K562 (cell line): ENCODE measurements at regions not wholly inside any gene's neighbourhood (a gene's known extent, or its start where the extent isn't known, plus 50 kb on each side); places are given as distances from the start of the nearest gene placed in this dataset.
"Not testable (repeated sequence)": the region's sequence is repeated elsewhere in the genome, so short reads cannot be mapped to it uniquely, and the experiment has no call there.

Experiments used
- ATAC-seq: fragments of 200-7000 bp; cut with Tn5 transposase; 3 replicates; pipeline ENCODE4 v1.9.1; 2020; ENCODE audit warnings: moderate library complexity
- BruUV-seq: library from RNA; stranded (reverse); fragments of 400-500 nt; replicated peaks from 2 replicates; lab custom pipeline; 2021; lab: Mats Ljungman, UMichigan
- CTCF ChIA-PET: fragments of 300-600 bp; formaldehyde crosslinking; extraction: SDS; loops from one replicate; lab custom pipeline; 2021; ENCODE audit warnings: low intra/inter-chr PET ratio; lab: Yijun Ruan, JAX
- POLR2A ChIA-PET: fragments of 300-600, 350-650 bp; sonication (Branson Sonifier 250); formaldehyde crosslinking; extraction: SDS; loops from one replicate; lab custom pipeline; 2021; ENCODE audit warnings: antibody characterized with exemption, inconsistent platforms; lab: Yijun Ruan, JAX
- DNase-seq, 4 experiments: peaks; one replicate each; pipeline versions ENCODE4 v3.0.0 to v3.0.0-alpha.2; 2011 to 2018; ENCODE audit warnings: low spot score in 3 of 4, mixed read lengths in 3 of 4; ENCODE audit errors: extremely low read depth in 1 of 4
- FAIRE-seq: peaks from 2 replicates; lab custom pipeline; 2011; peaks lifted over from hg19 to GRCh38; lab: Jason Lieb, UNC
- H2AFZ ChIP-seq: 2 replicates; pipeline ENCODE4 v1.6.0; 2011; ENCODE audit warnings: low read depth, low read length, control low read depth, inconsistent platforms
- H3K27ac ChIP-seq: fragments of 200-600 bp; 3 replicates; pipeline ENCODE4 v1.8.0; 2011; ENCODE audit warnings: low read depth, mild to moderate bottlenecking, control low read depth, inconsistent platforms, low read length, moderate library complexity, mixed read lengths; ENCODE audit errors: extremely low read depth
- H3K27me3 ChIP-seq, 2 experiments: fragments of 300-600 bp in 1 of 2; 2 replicates in 1 of 2; 3 replicates in 1 of 2; pipeline versions ENCODE4 v1.6.0 to v1.8.0; 2011; ENCODE audit warnings: inconsistent platforms in 2 of 2, low read length in 2 of 2, mild to moderate bottlenecking in 1 of 2, mixed read lengths in 1 of 2, moderate library complexity in 1 of 2; ENCODE audit not compliant: control insufficient read depth in 2 of 2, insufficient read depth in 2 of 2
- H3K36me3 ChIP-seq: fragments of 300-600 bp; 3 replicates; pipeline ENCODE4 v1.8.0; 2011; ENCODE audit warnings: mild to moderate bottlenecking, low read length, inconsistent platforms; ENCODE audit not compliant: control insufficient read depth, insufficient read depth
- H3K4me1 ChIP-seq, 2 experiments: fragments of 200-600 bp in 1 of 2; replicated peaks in 1 of 2; 2 replicates in 1 of 2; 3 replicates in 1 of 2; pipeline versions ENCODE4 v1.5.1 to v1.8.0; 2011; ENCODE audit warnings: inconsistent platforms in 2 of 2, low read length in 2 of 2, mild to moderate bottlenecking in 1 of 2, mixed read lengths in 1 of 2, moderate library complexity in 1 of 2; ENCODE audit not compliant: control insufficient read depth in 2 of 2, insufficient read depth in 2 of 2
- H3K4me2 ChIP-seq: 2 replicates; pipeline ENCODE4 v1.6.1; 2011; ENCODE audit warnings: low read length, control low read depth, inconsistent platforms, mixed read lengths; ENCODE audit not compliant: insufficient read depth
- H3K4me3 ChIP-seq: fragments of 200-600 bp; sonication (generic), shearing (Covaris generic); 2 replicates; pipeline ENCODE4 v1.5.1; 2016; ENCODE audit warnings: control low read depth, inconsistent platforms
- H3K79me2 ChIP-seq: fragments of 200-600 bp; 3 replicates; pipeline ENCODE4 v1.8.0; 2011; ENCODE audit warnings: low read length, inconsistent platforms; ENCODE audit not compliant: control insufficient read depth, insufficient read depth
- H3K9ac ChIP-seq, 2 experiments: 2 replicates each; pipeline versions ENCODE4 v1.6.0 to v1.6.1; 2011; ENCODE audit warnings: low read depth in 2 of 2, low read length in 2 of 2, control low read depth in 1 of 2, inconsistent platforms in 1 of 2, mild to moderate bottlenecking in 1 of 2, mixed read lengths in 1 of 2; ENCODE audit not compliant: insufficient read depth in 1 of 2
- H3K9me1 ChIP-seq: one replicate; pipeline ENCODE4 v1.6.0; 2011; ENCODE audit warnings: inconsistent platforms, mild to moderate bottlenecking, low read length, moderate library complexity; ENCODE audit not compliant: control insufficient read depth, insufficient read depth
- H3K9me3 ChIP-seq: replicated peaks from 2 replicates; pipeline ENCODE4 v1.5.1; 2011; ENCODE audit warnings: low read depth, low read length, inconsistent platforms; ENCODE audit not compliant: control insufficient read depth, insufficient read depth
- H4K20me1 ChIP-seq: replicated peaks from 2 replicates; pipeline ENCODE4 v1.6.1; 2011; ENCODE audit warnings: low read length, inconsistent platforms, mixed read lengths; ENCODE audit not compliant: control insufficient read depth, insufficient read depth
- POLR3A ChIP-seq: IDR thresholded peaks from 2 replicates; pipeline ENCODE4 v1.6.1; 2011; ENCODE audit warnings: borderline replicate concordance, mild to moderate bottlenecking, moderate library complexity; ENCODE audit not compliant: insufficient read length, insufficient read depth; ENCODE audit errors: extremely low read depth
- PURB ChIP-seq: sonication (generic); formaldehyde crosslinking; IDR thresholded peaks from 2 replicates; pipeline ENCODE4 v1.9.0; 2021; ENCODE audit warnings: low read depth, mild to moderate bottlenecking, missing genetic modification reagents
- SIN3B ChIP-seq: fragments of 450-650 bp; IDR thresholded peaks from 2 replicates; pipeline ENCODE4 v1.6.1; 2017; ENCODE audit warnings: low read depth, mild to moderate bottlenecking, moderate library complexity
- SP1 ChIP-seq: sonication (generic); formaldehyde crosslinking; IDR thresholded peaks from 2 replicates; pipeline ENCODE4 v1.8.1; 2022; ENCODE audit warnings: mild to moderate bottlenecking, missing genetic modification reagents
- YY1 ChIP-seq, 3 experiments: IDR thresholded peaks; 2 replicates each; pipeline ENCODE4 v1.6.1; 2011; ENCODE audit warnings: low read length in 2 of 3, mild to moderate bottlenecking in 2 of 3, moderate library complexity in 2 of 3, borderline replicate concordance in 1 of 3, control low read depth in 1 of 3, low read depth in 1 of 3; ENCODE audit not compliant: insufficient read depth in 3 of 3, insufficient replicate concordance in 2 of 3, control insufficient read depth in 1 of 3, insufficient read length in 1 of 3; ENCODE audit errors: extremely low read depth in 1 of 3
- WGBS: fragments of 100-300 bp; shearing (Covaris generic); methylation state at CpG from one replicate; pipeline ENCODE4 v1.1.6; 2016; ENCODE audit warnings: low coverage, mixed read lengths; ENCODE audit not compliant: insufficient coverage; ENCODE audit errors: missing lambda C conversion rate; 5-methylcytosine and 5-hydroxymethylcytosine counted together
- in situ Hi-C: fragments of 300-500 bp; cut with MboI; formaldehyde crosslinking; loops from 4 replicates; pipeline ENCODE4 v1.15.0; 2018; ENCODE audit warnings: inconsistent platforms, mixed read lengths
- intact Hi-C: fragments of 100-400 bp; cut with micrococcal nuclease; formaldehyde crosslinking; loops from 2 replicates; pipeline ENCODE4 v1.14.2; 2022
- TF ChIP-seq, protein P1 (sequence below): fragments of 250-450 bp; sonication (Bioruptor Pico); IDR thresholded peaks from 2 replicates; pipeline ENCODE4 v1.8.0; 2022; ENCODE audit warnings: moderate library complexity, mild to moderate bottlenecking, inconsistent platforms

DNA sequence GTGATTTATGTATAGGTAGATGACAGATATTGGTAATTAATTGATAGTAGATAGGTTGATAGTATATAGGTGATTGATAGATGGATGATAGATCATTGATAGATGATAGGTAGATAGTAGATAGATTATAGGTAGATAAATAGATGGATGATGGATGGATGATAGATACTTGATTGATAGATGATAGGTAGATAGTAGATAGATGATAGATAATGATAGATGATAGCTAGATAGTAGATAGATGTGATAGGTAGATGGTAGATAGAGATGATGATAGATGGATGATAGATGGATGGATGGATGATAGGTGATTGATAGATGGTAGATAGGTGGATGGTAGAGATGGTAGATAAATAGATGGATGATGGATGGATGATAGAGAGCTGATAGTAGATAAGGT lies 62.0 kb upstream of the SAMD11 start (continued):
- TF ChIP-seq SP1 (CRISPR knock-in tag) (no peak), PURB (no peak), YY1 (IDR thresholded peaks at IDR 0.05; ENCODE audit: borderline replicate concordance in 1 of 3, control insufficient read depth in 1 of 3, extremely low read depth in 1 of 3, insufficient read depth in 3 of 3, insufficient read length in 1 of 3, insufficient replicate concordance in 2 of 3, low read depth in 1 of 3, low read length in 2 of 3) (no peak), POLR3A (no peak), SIN3B (no peak)
- TF ChIP-seq, protein P1, sequence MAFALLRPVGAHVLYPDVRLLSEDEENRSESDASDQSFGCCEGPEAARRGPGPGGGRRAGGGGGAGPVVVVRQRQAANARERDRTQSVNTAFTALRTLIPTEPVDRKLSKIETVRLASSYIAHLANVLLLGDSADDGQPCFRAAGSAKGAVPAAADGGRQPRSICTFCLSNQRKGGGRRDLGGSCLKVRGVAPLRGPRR (CRISPR knock-in tag) = no peak

DNA sequence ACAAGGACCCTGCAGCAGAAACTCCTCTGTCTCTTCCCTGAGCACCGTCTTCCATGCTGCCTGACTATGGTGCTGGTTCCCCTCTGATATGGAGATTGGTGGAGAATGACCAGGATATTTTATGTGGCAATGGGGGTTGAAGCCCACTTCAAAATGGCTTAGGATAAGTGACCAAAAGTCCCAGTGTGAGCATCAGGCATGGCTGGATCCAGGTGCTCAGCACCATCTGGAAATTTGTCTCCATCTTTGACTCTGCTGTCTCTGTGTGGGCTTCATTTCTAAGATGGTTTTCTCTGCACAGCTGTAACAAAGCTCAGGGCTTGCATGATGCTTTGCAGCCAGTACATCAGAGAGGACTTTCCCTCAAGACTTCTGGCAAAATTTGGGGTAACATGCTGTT lies 61.1 kb upstream of the SAMD11 start:
- CTCF ChIA-PET, H3K36me3 ChIP-seq, ATAC-seq, in situ Hi-C loops, BruUV-seq, H3K9me3 ChIP-seq, H3K9me1 ChIP-seq, DNase-seq, H3K9ac ChIP-seq, H3K79me2 ChIP-seq, intact Hi-C loops, H3K27ac ChIP-seq, H3K4me3 ChIP-seq, POLR2A ChIA-PET, H2AFZ ChIP-seq, FAIRE-seq, H3K4me1 ChIP-seq, H3K4me2 ChIP-seq, H4K20me1 ChIP-seq: not testable (repeated sequence)
- 0% methylated on average over 1 of the region's 1 CpG for WGBS
- peaks cover 16 to 49% of the 10 kb centered on the region in 2 experiments; a peak in 4 of 5 replicates for H3K27me3 ChIP-seq

DNA sequence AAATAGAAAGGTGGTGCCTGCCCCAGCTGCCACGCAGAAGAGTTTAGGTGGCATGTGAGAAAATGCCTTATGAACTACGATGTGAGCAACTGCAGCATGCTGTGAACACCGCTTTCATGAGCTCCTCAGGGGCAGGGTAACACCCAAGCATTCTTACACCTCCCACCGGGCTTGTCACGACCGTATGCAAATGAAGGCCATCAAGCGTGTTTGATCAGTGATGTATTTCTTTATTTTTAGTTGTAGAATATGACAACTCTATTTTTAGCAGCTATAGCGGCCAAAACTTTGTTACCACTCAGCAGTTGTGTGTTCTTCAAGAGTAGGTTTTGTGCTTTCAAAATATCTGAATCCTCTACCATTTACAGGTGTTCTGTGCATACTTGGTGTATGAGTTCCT lies 58.1 kb upstream of the SAMD11 start:
- FAIRE-seq, BruUV-seq, in situ Hi-C loops, H2AFZ ChIP-seq, H3K27ac ChIP-seq, ATAC-seq, H3K4me3 ChIP-seq, H3K4me1 ChIP-seq, H3K9ac ChIP-seq, CTCF ChIA-PET, H3K79me2 ChIP-seq, H3K36me3 ChIP-seq, H3K4me2 ChIP-seq, POLR2A ChIA-PET, H4K20me1 ChIP-seq, H3K9me1 ChIP-seq, intact Hi-C loops, H3K9me3 ChIP-seq, DNase-seq: not testable (repeated sequence)
- WGBS = 4% methylated on average over 8 of the region's 8 CpGs
- H3K27me3 ChIP-seq = peaks cover 19 to 49% of the 10 kb centered on the region in 2 experiments; a peak in 4 of 5 replicates
